Astrocyte (in vitro differentiated cells and primary cell): ENCODE measurements at regions not wholly inside any gene's neighbourhood (a gene's known extent, or its start where the extent isn't known, plus 50 kb on each side); places are given as distances from the start of the nearest gene placed in this dataset.

Experiments used
- DNase-seq: peaks from one replicate; pipeline ENCODE4 v3.0.0-alpha.2; 2010; ENCODE audit warnings: low read depth
- FAIRE-seq: peaks from 2 replicates; lab custom pipeline; 2011; peaks lifted over from hg19 to GRCh38; lab: Jason Lieb, UNC
- H2AFZ ChIP-seq: 2 replicates; pipeline ENCODE4 v1.6.0; 2012; ENCODE audit warnings: low read depth, low read length, inconsistent platforms
- H3K27ac ChIP-seq: 2 replicates; pipeline ENCODE4 v1.5.1; 2011; ENCODE audit warnings: low read depth, low read length, inconsistent platforms
- H3K27me3 ChIP-seq: 2 replicates; pipeline ENCODE4 v1.6.0; 2011; ENCODE audit warnings: low read length, inconsistent platforms; ENCODE audit not compliant: insufficient read depth
- H3K36me3 ChIP-seq: 2 replicates; pipeline ENCODE4 v1.5.1; 2011; ENCODE audit warnings: low read length, inconsistent platforms; ENCODE audit not compliant: insufficient read depth
- H3K4me1 ChIP-seq: 2 replicates; pipeline ENCODE4 v1.5.1; 2011; ENCODE audit warnings: low read length, inconsistent platforms; ENCODE audit not compliant: insufficient read depth
- H3K4me2 ChIP-seq: 2 replicates; pipeline ENCODE4 v1.6.0; 2012; ENCODE audit warnings: low read length, inconsistent platforms
- H3K4me3 ChIP-seq: 2 replicates; pipeline ENCODE4 v1.5.1; 2011; ENCODE audit warnings: low read depth, mild to moderate bottlenecking, low read length, inconsistent platforms; ENCODE audit not compliant: insufficient read depth
- H3K79me2 ChIP-seq: 2 replicates; pipeline ENCODE4 v1.6.0; 2012; ENCODE audit warnings: mild to moderate bottlenecking, low read length, inconsistent platforms; ENCODE audit not compliant: insufficient read depth
- H3K9ac ChIP-seq: 2 replicates; pipeline ENCODE4 v1.6.0; 2012; ENCODE audit warnings: mild to moderate bottlenecking, low read length, inconsistent platforms
- H3K9me3 ChIP-seq: 2 replicates; pipeline ENCODE4 v1.5.1; 2012; ENCODE audit warnings: low read depth, mild to moderate bottlenecking, low read length, inconsistent platforms; ENCODE audit not compliant: insufficient read depth
- H4K20me1 ChIP-seq: 2 replicates; pipeline ENCODE4 v1.6.0; 2012; ENCODE audit warnings: low read length, inconsistent platforms; ENCODE audit not compliant: insufficient read depth
- H3K27ac Mint-ChIP-seq: one replicate; pipeline ENCODE4 v1.8.0; 2021; ENCODE audit warnings: mild to moderate bottlenecking, mixed read lengths; ENCODE audit not compliant: unreplicated experiment
- H3K27me3 Mint-ChIP-seq: one replicate; pipeline ENCODE4 v1.8.0; 2021; ENCODE audit warnings: low read depth, mixed read lengths; ENCODE audit not compliant: unreplicated experiment
- H3K36me3 Mint-ChIP-seq: one replicate; pipeline ENCODE4 v1.8.0; 2021; ENCODE audit warnings: low read depth, mixed read lengths; ENCODE audit not compliant: unreplicated experiment
- H3K4me1 Mint-ChIP-seq: one replicate; pipeline ENCODE4 v1.8.0; 2021; ENCODE audit warnings: low read depth, mixed read lengths; ENCODE audit not compliant: unreplicated experiment
- H3K4me3 Mint-ChIP-seq: one replicate; pipeline ENCODE4 v1.8.0; 2021; ENCODE audit warnings: mild to moderate bottlenecking, moderate library complexity, mixed read lengths; ENCODE audit not compliant: unreplicated experiment
- H3K9me3 Mint-ChIP-seq: one replicate; pipeline ENCODE4 v1.8.0; 2021; ENCODE audit warnings: mild to moderate bottlenecking, mixed read lengths; ENCODE audit not compliant: unreplicated experiment
- EZH2 ChIP-seq: IDR thresholded peaks from 2 replicates; pipeline ENCODE4 v1.6.1; 2012; ENCODE audit warnings: mild to moderate bottlenecking, low read length, inconsistent platforms; ENCODE audit not compliant: insufficient read depth
- TF ChIP-seq, protein P1 (sequence below): IDR thresholded peaks from 2 replicates; pipeline ENCODE4 v1.5.1; 2011; ENCODE audit warnings: low read depth, mild to moderate bottlenecking, inconsistent platforms, low read length, moderate library complexity; ENCODE audit not compliant: insufficient read depth

DNA sequence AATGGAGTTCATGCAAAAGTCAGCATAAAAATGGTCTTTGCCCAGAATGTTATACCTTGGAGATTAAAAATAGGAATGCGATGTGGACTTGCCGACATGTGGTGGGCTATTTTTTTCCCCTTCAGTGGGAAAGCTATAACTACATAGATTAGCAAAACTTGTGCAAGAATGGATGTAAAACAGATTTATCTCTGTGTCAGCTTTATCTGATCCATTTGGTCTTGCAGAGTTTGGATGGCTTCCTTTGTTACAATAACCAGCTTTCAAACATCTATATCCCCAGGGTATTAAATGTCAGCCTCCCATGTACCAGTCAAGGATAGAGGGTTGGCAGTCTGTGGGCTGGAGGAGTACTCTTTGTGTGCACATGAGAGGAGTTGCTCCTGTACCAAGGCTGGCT is 284.9 kb downstream of the TMEM38B start:
- TF ChIP-seq, protein P1, sequence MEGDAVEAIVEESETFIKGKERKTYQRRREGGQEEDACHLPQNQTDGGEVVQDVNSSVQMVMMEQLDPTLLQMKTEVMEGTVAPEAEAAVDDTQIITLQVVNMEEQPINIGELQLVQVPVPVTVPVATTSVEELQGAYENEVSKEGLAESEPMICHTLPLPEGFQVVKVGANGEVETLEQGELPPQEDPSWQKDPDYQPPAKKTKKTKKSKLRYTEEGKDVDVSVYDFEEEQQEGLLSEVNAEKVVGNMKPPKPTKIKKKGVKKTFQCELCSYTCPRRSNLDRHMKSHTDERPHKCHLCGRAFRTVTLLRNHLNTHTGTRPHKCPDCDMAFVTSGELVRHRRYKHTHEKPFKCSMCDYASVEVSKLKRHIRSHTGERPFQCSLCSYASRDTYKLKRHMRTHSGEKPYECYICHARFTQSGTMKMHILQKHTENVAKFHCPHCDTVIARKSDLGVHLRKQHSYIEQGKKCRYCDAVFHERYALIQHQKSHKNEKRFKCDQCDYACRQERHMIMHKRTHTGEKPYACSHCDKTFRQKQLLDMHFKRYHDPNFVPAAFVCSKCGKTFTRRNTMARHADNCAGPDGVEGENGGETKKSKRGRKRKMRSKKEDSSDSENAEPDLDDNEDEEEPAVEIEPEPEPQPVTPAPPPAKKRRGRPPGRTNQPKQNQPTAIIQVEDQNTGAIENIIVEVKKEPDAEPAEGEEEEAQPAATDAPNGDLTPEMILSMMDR, result no peak
- no peak for TF ChIP-seq EZH2
- H3K9me3 ChIP-seq, result no peaks in the 10 kb centered on the region
- H3K4me2 ChIP-seq, result no peak overlapping the region
- H3K4me3 Mint-ChIP-seq, result no peak overlapping the region
- no peak overlapping the region for H3K27ac ChIP-seq
- no peak overlapping the region for H3K27ac Mint-ChIP-seq
- FAIRE-seq (no peak), DNase-seq (no peak)
- peaks cover 12% of the 10 kb centered on the region for H3K4me1 Mint-ChIP-seq
- H3K9ac ChIP-seq, result no peak overlapping the region
- H3K27me3 ChIP-seq, result no peaks in the 10 kb centered on the region
- no peaks in the 10 kb centered on the region for H3K79me2 ChIP-seq
- H4K20me1 ChIP-seq, result no peaks in the 10 kb centered on the region
- peaks cover 9% of the 10 kb centered on the region for H3K4me1 ChIP-seq
- H2AFZ ChIP-seq, result no peak overlapping the region
- peaks cover 2% of the 10 kb centered on the region for H3K9me3 Mint-ChIP-seq
- H3K27me3 Mint-ChIP-seq, result peaks cover 5% of the 10 kb centered on the region
- no peaks in the 10 kb centered on the region for H3K36me3 ChIP-seq
- H3K36me3 Mint-ChIP-seq, result no peaks in the 10 kb centered on the region
- H3K4me3 ChIP-seq, result no peak overlapping the region

DNA sequence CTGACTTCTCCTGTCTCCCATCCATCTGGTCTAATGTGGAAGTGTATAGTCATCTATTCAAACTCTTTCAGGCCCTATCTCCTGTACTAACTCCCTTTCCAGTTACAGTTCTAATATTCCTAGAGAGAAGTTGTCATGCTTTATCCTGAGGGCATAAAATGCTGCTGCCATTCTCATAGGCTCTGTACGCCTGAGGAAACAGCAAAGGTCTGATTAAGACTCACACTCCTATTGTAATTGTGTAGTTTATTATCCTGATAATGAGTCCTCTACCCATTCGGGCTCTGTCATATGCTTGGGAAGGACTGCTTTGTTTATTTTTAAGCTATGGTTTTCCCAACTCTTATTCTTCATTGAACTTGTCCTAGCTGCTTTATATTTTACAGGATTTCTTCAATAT is 290.4 kb downstream of the TMEM38B start:
- Histone ChIP-seq H3K4me2 (no peak overlapping the region), H2AFZ (no peak overlapping the region), H3K27me3 (no peaks in the 10 kb centered on the region), H3K27ac (no peak overlapping the region), H3K79me2 (no peaks in the 10 kb centered on the region), H3K9me3 (no peaks in the 10 kb centered on the region), H3K36me3 (no peaks in the 10 kb centered on the region), H4K20me1 (no peaks in the 10 kb centered on the region), H3K9ac (no peak overlapping the region), H3K4me3 (no peak overlapping the region), H3K4me1 (no peaks in the 10 kb centered on the region)
- H3K9me3 Mint-ChIP-seq, result no peaks in the 10 kb centered on the region
- peaks cover 5% of the 10 kb centered on the region for H3K27me3 Mint-ChIP-seq
- H3K36me3 Mint-ChIP-seq, result no peaks in the 10 kb centered on the region
- TF ChIP-seq, protein P1, result no peak
- no peak for TF ChIP-seq EZH2
- FAIRE-seq (no peak), DNase-seq (no peak)
- H3K4me3 Mint-ChIP-seq, result no peak overlapping the region
- H3K4me1 Mint-ChIP-seq, result no peaks in the 10 kb centered on the region
- H3K27ac Mint-ChIP-seq, result no peak overlapping the region

DNA sequence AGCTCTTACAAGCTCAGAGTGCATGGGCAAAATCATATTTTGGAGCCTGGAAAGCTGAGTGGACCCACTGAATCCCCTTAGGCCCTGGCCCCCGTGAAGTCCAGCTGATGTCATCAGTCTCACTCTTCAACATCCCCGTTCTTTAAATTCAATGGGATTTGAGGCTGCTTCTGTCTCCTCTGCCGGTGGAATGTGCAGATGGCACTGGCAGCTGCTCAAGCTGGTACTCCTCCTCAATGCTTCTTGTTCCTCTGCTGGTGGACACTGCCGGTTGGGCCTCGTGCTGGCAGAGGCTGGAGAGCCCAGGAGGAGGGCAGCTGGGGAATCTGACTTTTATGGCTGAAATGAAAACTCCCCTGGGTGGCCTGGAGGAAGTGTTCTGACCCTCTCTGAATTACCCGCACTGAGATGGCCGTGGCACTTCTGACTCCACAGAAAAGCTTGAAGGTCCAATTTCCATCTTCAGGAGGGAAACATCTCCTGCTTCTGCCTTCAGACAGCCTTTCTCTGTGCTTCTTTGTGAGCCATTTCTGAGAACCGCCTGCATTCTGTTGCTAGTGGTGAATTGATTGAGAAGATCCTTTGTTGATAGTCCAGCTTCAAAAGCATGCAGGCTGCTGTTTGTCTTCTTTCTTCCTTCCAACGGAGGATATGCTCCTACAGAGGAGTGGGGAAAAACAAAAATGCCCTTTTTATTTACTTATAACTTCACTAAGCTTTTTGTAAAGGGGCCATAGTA is 298.9 kb downstream of the TMEM38B start:
- FAIRE-seq, result no peak
- Histone ChIP-seq H3K79me2 (no peaks in the 10 kb centered on the region), H3K27me3 (no peaks in the 10 kb centered on the region), H3K9me3 (no peaks in the 10 kb centered on the region), H2AFZ (no peak overlapping the region), H3K27ac (no peak overlapping the region), H3K9ac (no peak overlapping the region), H3K4me3 (no peak overlapping the region), H4K20me1 (no peaks in the 10 kb centered on the region), H3K4me1 (no peaks in the 10 kb centered on the region), H3K4me2 (no peak overlapping the region), H3K36me3 (no peaks in the 10 kb centered on the region)
- Mint-ChIP-seq H3K27ac (no peak overlapping the region), H3K27me3 (peaks cover 2% of the 10 kb centered on the region), H3K36me3 (no peaks in the 10 kb centered on the region), H3K4me1 (no peaks in the 10 kb centered on the region), H3K9me3 (peaks cover 7% of the 10 kb centered on the region), H3K4me3 (no peak overlapping the region)
- TF ChIP-seq, protein P1, result no peak
- TF ChIP-seq EZH2, result no peak
- no peak for DNase-seq
